H9 (cell line): ENCODE measurements at regions not wholly inside any gene's neighbourhood (a gene's known extent, or its start where the extent isn't known, plus 50 kb on each side); places are given as distances from the start of the nearest gene placed in this dataset.

ENCODE experiments used
- DNase-seq: peaks from one replicate; pipeline ENCODE4 v3.0.0-alpha.2; 2017
- H2AFZ ChIP-seq: one replicate; pipeline ENCODE4 v1.6.1; 2013; ENCODE audit warnings: mild to moderate bottlenecking, low read length, control low read depth, moderate library complexity
- H2AK5ac ChIP-seq: 2 replicates; pipeline ENCODE4 v1.6.1; 2013; ENCODE audit warnings: low read length, control low read depth, mixed read lengths; ENCODE audit not compliant: insufficient read length
- H2BK120ac ChIP-seq: one replicate; pipeline ENCODE4 v1.6.1; 2013; ENCODE audit warnings: low read depth, mild to moderate bottlenecking, low read length, control low read depth, inconsistent platforms; ENCODE audit not compliant: poor library complexity, severe bottlenecking
- H2BK12ac ChIP-seq: 2 replicates; pipeline ENCODE4 v1.6.1; 2013; ENCODE audit warnings: low read length, control low read depth, mixed read lengths, low read depth; ENCODE audit not compliant: insufficient read length
- H2BK15ac ChIP-seq: 2 replicates; pipeline ENCODE4 v1.6.1; 2013; ENCODE audit warnings: low read depth, low read length, control low read depth
- H2BK20ac ChIP-seq: one replicate; pipeline ENCODE4 v1.6.1; 2013; ENCODE audit warnings: low read depth, mild to moderate bottlenecking, low read length, control low read depth, inconsistent platforms; ENCODE audit not compliant: poor library complexity, severe bottlenecking
- H2BK5ac ChIP-seq: 2 replicates; pipeline ENCODE4 v1.6.1; 2013; ENCODE audit warnings: low read length, control low read depth, mixed read lengths; ENCODE audit not compliant: insufficient read length
- H3K14ac ChIP-seq: 2 replicates; pipeline ENCODE4 v1.6.1; 2013; ENCODE audit warnings: low read length, control low read depth; ENCODE audit not compliant: insufficient read depth
- H3K18ac ChIP-seq: 2 replicates; pipeline ENCODE4 v1.6.1; 2013; ENCODE audit warnings: low read depth, mild to moderate bottlenecking, mixed read lengths, low read length, control low read depth; ENCODE audit not compliant: insufficient read length
- H3K23ac ChIP-seq: 2 replicates; pipeline ENCODE4 v1.6.1; 2013; ENCODE audit warnings: low read length, control low read depth, mixed read lengths, low read depth; ENCODE audit not compliant: insufficient read length
- H3K23me2 ChIP-seq: 2 replicates; pipeline ENCODE4 v1.6.1; 2013; ENCODE audit warnings: low read depth, mild to moderate bottlenecking, mixed read lengths, low read length, control low read depth; ENCODE audit not compliant: insufficient read length, poor library complexity, severe bottlenecking
- H3K27ac ChIP-seq: 2 replicates; pipeline ENCODE4 v1.5.1; 2013; ENCODE audit warnings: low read length, control low read depth, mixed read lengths, low read depth; ENCODE audit not compliant: insufficient read length
- H3K27me3 ChIP-seq: 2 replicates; pipeline ENCODE4 v1.6.1; 2013; ENCODE audit warnings: low read length, control low read depth, inconsistent platforms; ENCODE audit not compliant: insufficient read depth
- H3K4ac ChIP-seq: 2 replicates; pipeline ENCODE4 v1.6.1; 2013; ENCODE audit warnings: low read depth, mild to moderate bottlenecking, control low read depth, inconsistent platforms, low read length, moderate library complexity
- H3K4me1 ChIP-seq: 2 replicates; pipeline ENCODE4 v1.6.1; 2013; ENCODE audit warnings: low read length, control low read depth, inconsistent platforms; ENCODE audit not compliant: insufficient read depth
- H3K4me2 ChIP-seq: 2 replicates; pipeline ENCODE4 v1.6.1; 2013; ENCODE audit warnings: low read length, control low read depth, mixed read lengths; ENCODE audit not compliant: insufficient read length, insufficient read depth
- H3K56ac ChIP-seq: 2 replicates; pipeline ENCODE4 v1.6.1; 2013; ENCODE audit warnings: low read depth, mild to moderate bottlenecking, mixed read lengths, low read length, control low read depth; ENCODE audit not compliant: insufficient read length
- H3K79me1 ChIP-seq: 2 replicates; pipeline ENCODE4 v1.6.1; 2013; ENCODE audit warnings: low read depth, mild to moderate bottlenecking, moderate library complexity, low read length, control low read depth, inconsistent platforms; ENCODE audit not compliant: insufficient read depth, poor library complexity, severe bottlenecking
- H3K79me2 ChIP-seq: 2 replicates; pipeline ENCODE4 v1.6.1; 2013; ENCODE audit warnings: low read length, control low read depth, inconsistent platforms; ENCODE audit not compliant: insufficient read depth
- H3K9ac ChIP-seq: 2 replicates; pipeline ENCODE4 v1.6.1; 2013; ENCODE audit warnings: low read length, control low read depth, mixed read lengths; ENCODE audit not compliant: insufficient read length; ENCODE audit errors: extremely low read depth
- H3K9me3 ChIP-seq: one replicate; pipeline ENCODE4 v1.6.1; 2013; ENCODE audit warnings: low read depth, low read length, inconsistent platforms; ENCODE audit not compliant: control insufficient read depth
- H3T11ph ChIP-seq: one replicate; pipeline ENCODE4 v1.6.1; 2013; ENCODE audit warnings: mild to moderate bottlenecking, low read length, control low read depth, inconsistent platforms
- H4K20me1 ChIP-seq: one replicate; pipeline ENCODE4 v1.6.1; 2013; ENCODE audit not compliant: control insufficient read depth, insufficient read length, insufficient read depth
- H4K5ac ChIP-seq: 2 replicates; pipeline ENCODE4 v1.6.1; 2013; ENCODE audit warnings: low read depth, mild to moderate bottlenecking, mixed read lengths, low read length, control low read depth; ENCODE audit not compliant: insufficient read length
- H4K8ac ChIP-seq: replicated peaks from 2 replicates; pipeline ENCODE4 v1.6.1; 2013; ENCODE audit warnings: low read length, control low read depth, mixed read lengths, low read depth; ENCODE audit not compliant: insufficient read length
- H4K91ac ChIP-seq: 2 replicates; pipeline ENCODE4 v1.6.1; 2013; ENCODE audit warnings: low read depth, mild to moderate bottlenecking, moderate library complexity, mixed read lengths, low read length, control low read depth; ENCODE audit not compliant: insufficient read length
- H3K27ac Mint-ChIP-seq, 3 experiments: 2 replicates in 2 of 3; 3 replicates in 1 of 3; pipeline ENCODE4 v1.8.0; 2020 to 2021; ENCODE audit warnings: mixed read lengths in 3 of 3, mild to moderate bottlenecking in 1 of 3, moderate library complexity in 1 of 3
- H3K27me3 Mint-ChIP-seq: 2 replicates; pipeline ENCODE4 v1.8.0; 2021; ENCODE audit warnings: low read depth, mild to moderate bottlenecking, moderate library complexity, mixed read lengths
- H3K36me3 Mint-ChIP-seq, 3 experiments: 2 replicates in 2 of 3; 3 replicates in 1 of 3; pipeline ENCODE4 v1.8.0; 2020 to 2021; ENCODE audit warnings: low read depth in 3 of 3, mixed read lengths in 3 of 3; ENCODE audit not compliant: insufficient read depth in 1 of 3
- H3K4me1 Mint-ChIP-seq, 2 experiments: 2 replicates each; pipeline ENCODE4 v1.8.0; 2020; ENCODE audit warnings: mixed read lengths in 2 of 2
- H3K4me3 Mint-ChIP-seq, 2 experiments: 2 replicates in 1 of 2; 3 replicates in 1 of 2; pipeline ENCODE4 v1.8.0; 2020 to 2021; ENCODE audit warnings: mild to moderate bottlenecking in 2 of 2, mixed read lengths in 2 of 2, moderate library complexity in 1 of 2
- H3K9me3 Mint-ChIP-seq, 2 experiments: 2 replicates in 1 of 2; 3 replicates in 1 of 2; pipeline ENCODE4 v1.8.0; 2020; ENCODE audit warnings: mild to moderate bottlenecking in 2 of 2, mixed read lengths in 2 of 2, moderate library complexity in 1 of 2
- WGBS: extraction: QIAGEN DNeasy Blood & Tissue Kit; methylation state at CpG from one replicate; pipeline ENCODE4 v1.1.7; 2013; ENCODE audit warnings: missing lambda C conversion rate, low lambda C conversion rate, mixed read lengths; ENCODE audit not compliant: insufficient read length; ENCODE audit errors: extremely low coverage; 5-methylcytosine and 5-hydroxymethylcytosine counted together
- TF ChIP-seq, protein P1 (sequence below): fragments of 200-600 bp; sonication (generic); conservative IDR thresholded peaks from 3 replicates; pipeline ENCODE4 v1.8.0; 2021; ENCODE audit warnings: antibody characterized with exemption, mild to moderate bottlenecking

DNA sequence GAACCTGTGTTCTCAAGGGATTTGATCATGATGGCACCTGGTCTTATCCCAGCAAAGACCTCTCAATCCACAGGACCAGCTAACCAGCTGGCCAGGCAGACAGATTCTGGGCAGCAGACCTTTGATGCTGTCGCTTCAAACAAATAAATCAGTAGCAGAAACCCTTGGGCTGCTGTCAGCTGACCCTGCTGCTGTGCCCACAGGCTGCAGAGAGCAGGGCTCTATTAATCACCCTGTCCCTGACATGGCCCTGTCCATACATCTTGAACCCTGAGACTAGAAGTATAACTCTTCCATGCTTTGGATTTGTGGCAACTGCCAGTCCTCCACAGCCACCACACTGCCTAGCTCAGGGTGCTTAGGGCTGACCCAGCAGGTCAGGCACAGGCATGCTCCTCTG, 244.1 kb upstream of the PODXL start:
- no CpG with 5 or more reads among the region's 1 CpG for WGBS
- no peaks in the 10 kb centered on the region for H3K23me2 ChIP-seq

More for the DNA sequence above, 244.1 kb upstream of the PODXL start:
- Histone ChIP-seq H3K79me2 (no peaks in the 10 kb centered on the region), H2BK20ac (no peak overlapping the region), H2BK12ac (no peak overlapping the region), H4K5ac (no peak overlapping the region), H3K4ac (no peak overlapping the region), H3K9ac (no peak overlapping the region), H3K14ac (no peak overlapping the region), H3K9me3 (no peaks in the 10 kb centered on the region), H4K8ac (no peak overlapping the region), H2AFZ (no peak overlapping the region), H3K23ac (no peak overlapping the region), H2BK5ac (no peak overlapping the region), H3K27me3 (no peaks in the 10 kb centered on the region), H3K4me1 (peaks cover 4% of the 10 kb centered on the region; the same call in 1 of the 2 replicates), H2AK5ac (no peak overlapping the region), H3K27ac (no peak overlapping the region), H3K79me1 (no peaks in the 10 kb centered on the region), H3K18ac (no peak overlapping the region), H3T11ph (no peak overlapping the region), H4K20me1 (no peaks in the 10 kb centered on the region), H2BK120ac (no peak overlapping the region), H4K91ac (no peak overlapping the region), H3K56ac (no peak overlapping the region), H3K4me2 (no peak overlapping the region), H2BK15ac (no peak overlapping the region)
- Mint-ChIP-seq H3K9me3 (no peaks in the 10 kb centered on the region), H3K4me3 (no peak overlapping the region), H3K36me3 (no peaks in the 10 kb centered on the region; a peak in 1 of 7 replicates), H3K27me3 (peaks cover 5% of the 10 kb centered on the region; the same call in 1 of the 2 replicates), H3K27ac (no peak overlapping the region), H3K4me1 (peaks cover 14 to 15% of the 10 kb centered on the region in 2 experiments)
- TF ChIP-seq, protein P1, sequence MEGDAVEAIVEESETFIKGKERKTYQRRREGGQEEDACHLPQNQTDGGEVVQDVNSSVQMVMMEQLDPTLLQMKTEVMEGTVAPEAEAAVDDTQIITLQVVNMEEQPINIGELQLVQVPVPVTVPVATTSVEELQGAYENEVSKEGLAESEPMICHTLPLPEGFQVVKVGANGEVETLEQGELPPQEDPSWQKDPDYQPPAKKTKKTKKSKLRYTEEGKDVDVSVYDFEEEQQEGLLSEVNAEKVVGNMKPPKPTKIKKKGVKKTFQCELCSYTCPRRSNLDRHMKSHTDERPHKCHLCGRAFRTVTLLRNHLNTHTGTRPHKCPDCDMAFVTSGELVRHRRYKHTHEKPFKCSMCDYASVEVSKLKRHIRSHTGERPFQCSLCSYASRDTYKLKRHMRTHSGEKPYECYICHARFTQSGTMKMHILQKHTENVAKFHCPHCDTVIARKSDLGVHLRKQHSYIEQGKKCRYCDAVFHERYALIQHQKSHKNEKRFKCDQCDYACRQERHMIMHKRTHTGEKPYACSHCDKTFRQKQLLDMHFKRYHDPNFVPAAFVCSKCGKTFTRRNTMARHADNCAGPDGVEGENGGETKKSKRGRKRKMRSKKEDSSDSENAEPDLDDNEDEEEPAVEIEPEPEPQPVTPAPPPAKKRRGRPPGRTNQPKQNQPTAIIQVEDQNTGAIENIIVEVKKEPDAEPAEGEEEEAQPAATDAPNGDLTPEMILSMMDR = no peak
- no peak for DNase-seq
